SK-N-MC (cell line): ENCODE measurements at regions not wholly inside any gene's neighbourhood (a gene's known extent, or its start where the extent isn't known, plus 50 kb on each side); places are given as distances from the start of the nearest gene placed in this dataset.

Experiments
- EZH2 ChIP-seq: fragments of 200-600 bp; sonication (generic); IDR thresholded peaks from one replicate; pipeline ENCODE4 v1.6.1; 2017; ENCODE audit warnings: antibody characterized with exemption
- POLR2AphosphoS5 ChIP-seq: IDR thresholded peaks from 2 replicates; pipeline ENCODE4 v1.6.1; 2012; ENCODE audit warnings: mild to moderate bottlenecking, low read depth, low read length, borderline replicate concordance

DNA sequence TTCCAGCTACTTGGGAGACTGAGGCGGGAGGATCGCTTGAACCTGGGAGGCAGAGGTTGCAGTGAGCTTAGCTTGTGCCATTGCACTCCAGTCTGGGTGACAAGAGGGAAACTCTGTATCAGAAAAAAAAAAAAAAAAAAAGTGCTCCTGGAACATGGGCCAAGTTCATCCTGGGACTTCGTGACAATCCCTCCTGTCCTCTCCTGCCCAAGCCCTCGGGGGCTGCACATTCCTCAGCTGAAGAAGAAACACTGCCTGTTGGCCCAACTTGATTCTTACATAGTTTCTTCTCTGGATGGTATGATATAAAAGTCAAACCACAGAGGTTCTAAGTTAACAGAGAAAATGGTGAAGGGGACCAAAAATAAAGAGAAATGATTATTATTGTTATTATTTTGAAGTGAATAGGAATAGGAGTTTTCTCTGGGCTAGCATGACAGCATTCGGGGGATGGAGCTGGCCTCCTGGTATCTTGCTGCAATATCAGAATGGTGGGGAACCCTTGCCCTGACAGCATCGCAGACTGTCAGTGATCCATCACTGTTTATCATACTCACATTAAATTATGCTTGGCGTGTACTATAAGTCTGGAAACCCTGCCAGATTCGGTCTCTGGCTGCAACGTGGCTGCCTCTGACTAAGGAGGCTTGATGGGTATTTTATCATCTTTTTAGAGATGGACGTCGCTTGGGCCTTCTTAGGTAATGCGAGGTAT, 113.7 kb upstream of the OXGR1 start:
- TF ChIP-seq POLR2AphosphoS5 = no peak
- no peak for TF ChIP-seq EZH2
